OCI-LY1 (cell line): ENCODE measurements at regions not wholly inside any gene's neighbourhood (a gene's known extent, or its start where the extent isn't known, plus 50 kb on each side); places are given as distances from the start of the nearest gene placed in this dataset.

Experiments used
- EZH2 ChIP-seq: fragments of 200-600 bp; sonication (generic), shearing (Covaris generic); IDR thresholded peaks from 2 replicates; pipeline ENCODE4 v1.8.0; 2017; ENCODE audit warnings: borderline replicate concordance, mixed run types, mild to moderate bottlenecking, antibody characterized with exemption, low read length, moderate library complexity, mixed read lengths
- TF ChIP-seq, protein P1 (sequence below): fragments of 200-600 bp; sonication (generic), shearing (Covaris generic); IDR thresholded peaks from 2 replicates; pipeline ENCODE4 v1.5.1; 2017; ENCODE audit warnings: mild to moderate bottlenecking, antibody characterized with exemption, low read length, moderate library complexity, mixed read lengths

DNA sequence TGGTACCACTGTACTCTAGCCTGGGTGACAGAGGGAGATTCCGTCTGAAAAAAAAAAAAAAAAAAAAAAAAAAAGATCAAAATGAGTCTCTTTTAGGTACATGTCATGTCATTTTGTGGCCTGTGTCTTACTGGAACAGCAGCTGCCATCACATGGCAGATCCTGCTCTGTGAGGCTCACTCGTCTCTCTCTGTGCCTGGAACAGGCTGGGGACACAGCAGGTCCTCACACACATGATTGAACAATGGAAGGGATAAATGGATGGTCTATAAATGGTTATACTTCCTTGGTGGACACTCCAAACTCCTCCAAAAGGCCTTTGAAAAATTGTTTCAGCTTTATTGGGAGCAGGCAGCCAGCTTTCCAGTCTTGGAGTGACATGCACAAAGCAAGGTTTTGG is 236.2 kb upstream of the COPS8 start:
- TF ChIP-seq, protein P1, sequence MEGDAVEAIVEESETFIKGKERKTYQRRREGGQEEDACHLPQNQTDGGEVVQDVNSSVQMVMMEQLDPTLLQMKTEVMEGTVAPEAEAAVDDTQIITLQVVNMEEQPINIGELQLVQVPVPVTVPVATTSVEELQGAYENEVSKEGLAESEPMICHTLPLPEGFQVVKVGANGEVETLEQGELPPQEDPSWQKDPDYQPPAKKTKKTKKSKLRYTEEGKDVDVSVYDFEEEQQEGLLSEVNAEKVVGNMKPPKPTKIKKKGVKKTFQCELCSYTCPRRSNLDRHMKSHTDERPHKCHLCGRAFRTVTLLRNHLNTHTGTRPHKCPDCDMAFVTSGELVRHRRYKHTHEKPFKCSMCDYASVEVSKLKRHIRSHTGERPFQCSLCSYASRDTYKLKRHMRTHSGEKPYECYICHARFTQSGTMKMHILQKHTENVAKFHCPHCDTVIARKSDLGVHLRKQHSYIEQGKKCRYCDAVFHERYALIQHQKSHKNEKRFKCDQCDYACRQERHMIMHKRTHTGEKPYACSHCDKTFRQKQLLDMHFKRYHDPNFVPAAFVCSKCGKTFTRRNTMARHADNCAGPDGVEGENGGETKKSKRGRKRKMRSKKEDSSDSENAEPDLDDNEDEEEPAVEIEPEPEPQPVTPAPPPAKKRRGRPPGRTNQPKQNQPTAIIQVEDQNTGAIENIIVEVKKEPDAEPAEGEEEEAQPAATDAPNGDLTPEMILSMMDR: no peak
- TF ChIP-seq EZH2: no peak
